H1 (cell line): ENCODE measurements at regions not wholly inside any gene's neighbourhood (a gene's known extent, or its start where the extent isn't known, plus 50 kb on each side); places are given as distances from the start of the nearest gene placed in this dataset.

Source experiments
- GTF2F1 ChIP-seq: IDR thresholded peaks from 2 replicates; pipeline ENCODE4 v1.6.1; 2012; ENCODE audit warnings: low read depth, low read length, improper control_type of control experiment, borderline replicate concordance
- RFX5 ChIP-seq: IDR thresholded peaks from 2 replicates; pipeline ENCODE4 v1.6.1; 2011; ENCODE audit warnings: low read depth, low read length, improper control_type of control experiment, borderline replicate concordance
- SIX5 ChIP-seq: IDR thresholded peaks from 2 replicates; pipeline ENCODE4 v1.6.1; 2011; ENCODE audit warnings: mild to moderate bottlenecking, low read depth, low read length
- TF ChIP-seq, protein P1 (sequence below): IDR thresholded peaks from 2 replicates; pipeline ENCODE4 v1.6.1; 2012; ENCODE audit warnings: inconsistent platforms

DNA sequence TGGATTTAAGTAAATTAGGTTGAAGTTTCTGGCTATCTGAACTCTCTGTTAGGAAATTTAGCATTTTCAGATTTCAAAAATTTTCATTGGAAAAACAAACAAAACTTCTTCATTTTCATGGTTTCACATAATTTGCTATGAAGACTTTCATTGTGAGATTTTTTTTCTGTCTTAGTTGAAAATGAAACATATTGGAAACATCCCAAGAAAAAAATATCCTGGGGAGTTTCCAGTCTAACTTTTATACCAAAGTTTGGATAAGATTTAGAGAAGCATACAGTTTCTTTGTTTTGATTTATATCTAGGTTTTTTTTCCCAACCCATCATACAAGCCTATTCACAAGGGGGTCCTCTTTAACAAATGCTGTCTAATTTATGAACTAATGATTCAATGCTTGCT, 300.5 kb upstream of the SEMA3A start (continued):
- TF ChIP-seq SIX5 (no peak), RFX5 (no peak), GTF2F1 (no peak)
- TF ChIP-seq, protein P1, sequence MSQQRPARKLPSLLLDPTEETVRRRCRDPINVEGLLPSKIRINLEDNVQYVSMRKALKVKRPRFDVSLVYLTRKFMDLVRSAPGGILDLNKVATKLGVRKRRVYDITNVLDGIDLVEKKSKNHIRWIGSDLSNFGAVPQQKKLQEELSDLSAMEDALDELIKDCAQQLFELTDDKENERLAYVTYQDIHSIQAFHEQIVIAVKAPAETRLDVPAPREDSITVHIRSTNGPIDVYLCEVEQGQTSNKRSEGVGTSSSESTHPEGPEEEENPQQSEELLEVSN, result no peak
